ENCODE measurements at regions not wholly inside any gene's neighbourhood (a gene's known extent, or its start where the extent isn't known, plus 50 kb on each side); places are given as distances from the start of the nearest gene placed in this dataset.
A peak's percentile ranks its signal among the peaks of the same experiment; 100 is the strongest.

DNA sequence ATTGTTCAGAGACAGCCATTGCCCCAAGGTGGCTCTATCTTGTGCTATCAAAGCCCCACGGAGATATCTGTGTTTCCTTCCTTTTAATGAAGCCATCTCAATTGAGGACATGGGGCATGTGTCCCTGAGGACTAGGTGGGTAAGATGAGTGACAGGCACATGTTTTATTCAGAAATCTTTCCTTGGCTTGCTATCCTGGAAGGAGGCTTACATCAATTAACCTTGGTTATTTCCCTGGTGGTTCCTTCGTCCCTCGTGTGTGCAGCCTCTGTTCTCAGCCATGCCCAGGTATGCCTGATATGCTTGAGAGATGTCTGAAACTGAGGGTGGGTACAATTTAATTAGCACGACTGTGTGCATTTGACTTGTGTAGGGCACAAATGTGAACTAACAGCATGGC lies 102.2 kb upstream of the TUT7 start:
- Histone ChIP-seq H3K9me3 (replicated peaks; ENCODE audit: control insufficient read depth, low read depth, low read length) (no peaks in the 10 kb centered on the region), H3K36me3 (ENCODE audit: control insufficient read depth, insufficient read depth, low read length) (no peaks in the 10 kb centered on the region), H3K4me3 (ENCODE audit: low read length) (no peak overlapping the region), H3K27ac (ENCODE audit: low read length) (no peak overlapping the region), H3K4me1 (ENCODE audit: control insufficient read depth, insufficient read depth, low read length) (peaks cover 19% of the 10 kb centered on the region), H3K27me3 (ENCODE audit: control insufficient read depth, insufficient read depth, low read length) (no peaks in the 10 kb centered on the region)
- WGBS (ENCODE audit: insufficient coverage), result 100% methylated on average over 2 of the region's 4 CpGs
- DNase-seq, result no peak

DNA sequence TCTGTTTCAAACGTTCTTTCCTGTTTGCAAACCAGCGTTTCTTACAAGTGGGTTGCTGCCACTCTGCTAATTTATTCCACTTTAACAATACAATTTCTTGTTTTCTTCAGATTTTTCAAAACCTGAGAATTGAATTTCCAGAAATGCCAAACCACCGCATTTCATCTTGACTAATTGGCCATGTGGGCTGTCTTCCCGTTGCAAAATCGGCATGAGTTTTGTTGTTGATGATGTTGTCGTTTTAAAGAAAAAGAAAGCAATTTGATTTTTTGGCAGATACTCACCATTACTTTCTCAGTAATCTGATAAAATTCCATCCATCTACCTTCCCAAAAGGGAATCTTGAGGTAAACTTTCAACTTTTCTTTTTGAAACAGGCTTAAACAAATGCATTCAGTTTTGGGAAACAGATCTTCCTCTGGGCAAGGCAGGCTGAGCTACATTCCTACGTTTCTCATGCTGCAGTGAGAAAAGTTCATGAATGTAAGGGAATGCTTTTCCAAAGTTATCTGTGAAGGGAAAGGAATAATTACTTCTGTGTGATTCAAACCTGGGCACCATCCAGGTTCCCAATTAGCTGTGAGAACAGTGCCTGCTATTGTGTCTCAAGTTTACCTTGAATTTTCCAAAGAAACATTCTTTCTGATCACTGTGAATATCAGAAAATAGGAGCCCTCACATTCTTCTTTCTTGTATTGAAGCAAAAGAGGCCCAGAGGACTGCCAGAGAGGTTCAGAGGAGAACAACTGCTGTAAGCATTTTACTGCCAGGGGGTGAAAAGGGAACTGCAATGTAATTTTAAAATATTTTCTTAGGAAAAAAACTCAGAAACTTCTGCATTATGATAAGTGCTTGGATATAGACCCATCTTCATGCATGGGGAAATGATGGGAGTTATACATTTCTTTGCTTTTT lies 100.7 kb upstream of the TUT7 start:
- DNase-seq, result peak; percentile 61
- Histone ChIP-seq H3K27me3 (ENCODE audit: control insufficient read depth, insufficient read depth, low read length) (no peaks in the 10 kb centered on the region), H3K27ac (ENCODE audit: low read length) (peak overlapping the region; percentile 75), H3K9me3 (replicated peaks; ENCODE audit: control insufficient read depth, low read depth, low read length) (no peaks in the 10 kb centered on the region), H3K4me1 (ENCODE audit: control insufficient read depth, insufficient read depth, low read length) (peaks cover 17% of the 10 kb centered on the region), H3K36me3 (ENCODE audit: control insufficient read depth, insufficient read depth, low read length) (no peaks in the 10 kb centered on the region), H3K4me3 (ENCODE audit: low read length) (no peak overlapping the region)
- WGBS (ENCODE audit: insufficient coverage), result 6% methylated on average over 2 of the region's 7 CpGs

DNA sequence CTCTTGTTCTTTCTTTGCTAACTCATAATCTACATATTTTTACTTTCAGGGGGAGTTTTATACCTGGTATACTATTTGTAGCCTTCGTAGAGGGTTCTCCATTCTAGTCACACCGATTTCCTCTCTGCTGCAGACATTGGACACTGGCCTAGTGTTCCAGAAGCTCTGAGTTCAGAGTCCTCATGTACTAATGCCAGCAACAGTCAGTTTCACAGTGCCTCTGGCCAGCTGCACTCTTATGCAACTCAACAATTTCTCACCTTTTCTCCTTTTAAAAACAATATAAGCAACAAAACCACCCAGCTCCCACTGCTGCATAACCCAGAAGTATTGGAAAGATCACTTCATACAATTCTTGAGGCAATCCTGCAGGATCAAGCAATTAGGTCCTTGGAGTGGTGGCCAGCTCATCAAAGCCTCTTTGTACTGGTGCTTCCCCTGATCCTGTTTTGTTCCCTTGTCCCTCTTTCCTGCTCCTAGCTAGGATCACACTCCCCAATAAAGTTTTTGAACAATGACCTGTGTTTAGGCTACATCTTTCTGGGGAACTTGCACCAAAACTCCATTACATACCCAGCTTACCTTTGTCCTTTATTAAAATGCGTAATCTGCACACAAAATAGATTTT lies 98.1 kb upstream of the TUT7 start:
- peak; percentile 58 for DNase-seq
- Histone ChIP-seq H3K4me3 (ENCODE audit: low read length) (no peak overlapping the region), H3K27me3 (ENCODE audit: control insufficient read depth, insufficient read depth, low read length) (no peaks in the 10 kb centered on the region), H3K9me3 (replicated peaks; ENCODE audit: control insufficient read depth, low read depth, low read length) (no peaks in the 10 kb centered on the region), H3K4me1 (ENCODE audit: control insufficient read depth, insufficient read depth, low read length) (peaks cover 15% of the 10 kb centered on the region), H3K27ac (ENCODE audit: low read length) (no peak overlapping the region), H3K36me3 (ENCODE audit: control insufficient read depth, insufficient read depth, low read length) (no peaks in the 10 kb centered on the region)
- 70% methylated on average over 2 of the region's 3 CpGs for WGBS (ENCODE audit: insufficient coverage)

GRCh38 chr9:86449246-86449645 lies 95.0 kb upstream of the TUT7 start:
- Histone ChIP-seq H3K4me1 (ENCODE audit: control insufficient read depth, insufficient read depth, low read length) (peaks cover 5% of the 10 kb centered on the region), H3K4me3 (ENCODE audit: low read length) (no peak overlapping the region), H3K27me3 (ENCODE audit: control insufficient read depth, insufficient read depth, low read length) (no peaks in the 10 kb centered on the region), H3K9me3 (replicated peaks; ENCODE audit: control insufficient read depth, low read depth, low read length) (no peaks in the 10 kb centered on the region), H3K36me3 (ENCODE audit: control insufficient read depth, insufficient read depth, low read length) (no peaks in the 10 kb centered on the region), H3K27ac (ENCODE audit: low read length) (no peak overlapping the region)
- no peak for DNase-seq
- no CpG with 5 or more reads among the region's 2 CpGs for WGBS (ENCODE audit: insufficient coverage)

DNA sequence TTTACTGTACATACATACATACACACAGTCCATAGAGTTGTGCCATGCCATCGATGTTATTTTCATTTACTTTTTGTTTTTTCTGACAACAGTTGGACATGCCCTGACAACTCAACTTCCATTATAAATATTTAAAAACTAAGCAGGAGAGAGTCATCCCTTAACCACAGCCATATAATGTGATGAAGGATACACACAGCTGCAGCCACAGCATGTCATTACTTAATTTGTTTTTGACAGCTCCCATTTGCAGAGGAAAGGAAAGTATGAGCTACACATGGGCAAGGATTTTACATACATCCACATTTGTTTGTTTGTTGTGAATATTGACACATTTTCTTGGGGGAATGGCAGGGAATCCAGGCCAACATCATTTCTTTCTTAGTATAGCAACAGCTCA lies 91.5 kb upstream of the TUT7 start:
- DNase-seq, result peak; percentile 72
- Histone ChIP-seq H3K36me3 (ENCODE audit: control insufficient read depth, insufficient read depth, low read length) (no peaks in the 10 kb centered on the region), H3K27me3 (ENCODE audit: control insufficient read depth, insufficient read depth, low read length) (no peaks in the 10 kb centered on the region), H3K9me3 (replicated peaks; ENCODE audit: control insufficient read depth, low read depth, low read length) (no peaks in the 10 kb centered on the region), H3K27ac (ENCODE audit: low read length) (no peak overlapping the region), H3K4me3 (ENCODE audit: low read length) (no peak overlapping the region), H3K4me1 (ENCODE audit: control insufficient read depth, insufficient read depth, low read length) (no peaks in the 10 kb centered on the region)
- no CpG with 5 or more reads among the region's 1 CpG for WGBS (ENCODE audit: insufficient coverage)

DNA sequence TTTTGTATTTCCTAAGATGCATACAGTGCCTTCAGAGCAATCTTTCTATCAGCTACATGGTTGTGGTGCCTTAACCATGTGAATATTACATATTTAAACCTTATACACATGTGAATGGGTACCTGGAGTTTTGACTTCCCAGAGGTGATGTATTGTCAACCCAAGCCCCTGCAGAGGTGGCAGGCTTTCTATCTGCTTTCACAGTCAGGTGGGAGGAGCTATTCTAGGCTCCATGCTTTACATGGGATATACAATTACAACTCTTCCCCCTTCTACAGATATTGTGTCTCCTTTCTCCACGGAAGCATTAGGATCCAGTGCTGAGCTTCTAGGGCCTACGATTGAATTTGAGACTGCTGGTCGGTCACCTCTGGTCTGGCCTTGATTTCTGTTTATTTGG lies 89.8 kb upstream of the TUT7 start:
- Histone ChIP-seq H3K27me3 (ENCODE audit: control insufficient read depth, insufficient read depth, low read length) (no peaks in the 10 kb centered on the region), H3K9me3 (replicated peaks; ENCODE audit: control insufficient read depth, low read depth, low read length) (no peaks in the 10 kb centered on the region), H3K27ac (ENCODE audit: low read length) (no peak overlapping the region), H3K4me3 (ENCODE audit: low read length) (no peak overlapping the region), H3K4me1 (ENCODE audit: control insufficient read depth, insufficient read depth, low read length) (no peaks in the 10 kb centered on the region), H3K36me3 (ENCODE audit: control insufficient read depth, insufficient read depth, low read length) (no peaks in the 10 kb centered on the region)
- no CpG with 5 or more reads among the region's 3 CpGs for WGBS (ENCODE audit: insufficient coverage)
- DNase-seq, result no peak

DNA sequence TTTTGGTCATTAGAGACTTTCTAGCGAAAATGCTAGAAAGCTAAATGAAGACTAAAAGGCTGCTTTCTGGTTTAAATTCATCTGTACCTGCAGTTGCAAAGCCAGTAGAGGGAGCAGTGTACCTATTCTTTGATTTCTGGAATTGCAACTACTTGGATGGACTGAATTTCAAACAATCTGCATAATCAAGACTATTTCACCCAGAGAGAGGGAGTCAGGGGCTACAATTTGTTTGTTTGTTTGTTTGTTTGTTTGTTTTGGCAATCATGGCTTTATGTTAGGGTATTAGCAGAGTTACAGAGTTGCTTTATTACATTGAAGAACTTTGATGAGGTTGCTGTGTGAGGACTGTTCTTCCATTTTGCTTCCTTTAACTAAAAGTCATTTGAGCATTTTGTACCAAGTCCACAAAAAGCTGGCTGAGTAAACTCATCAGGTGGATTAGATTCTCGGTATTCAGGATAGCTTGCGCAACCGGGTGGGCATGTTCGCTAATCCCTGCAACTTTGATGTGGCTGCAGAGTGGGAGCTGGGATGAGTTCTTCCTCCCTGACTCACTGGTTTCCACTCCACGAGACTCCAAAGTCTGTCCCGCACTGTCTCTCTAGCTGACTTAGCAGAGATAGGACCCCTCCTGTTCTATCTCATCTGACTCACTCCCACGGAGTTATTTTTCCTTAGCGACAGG lies 80.0 kb upstream of the TUT7 start:
- DNase-seq, result peak; percentile 90
- peaks cover 3% of the 10 kb centered on the region for H3K4me1 ChIP-seq (ENCODE audit: control insufficient read depth, insufficient read depth, low read length)
- H3K27me3 ChIP-seq (ENCODE audit: control insufficient read depth, insufficient read depth, low read length), result no peaks in the 10 kb centered on the region
- no peaks in the 10 kb centered on the region for H3K9me3 ChIP-seq (replicated peaks; ENCODE audit: control insufficient read depth, low read depth, low read length)
- no peak overlapping the region for H3K4me3 ChIP-seq (ENCODE audit: low read length)
- WGBS (ENCODE audit: insufficient coverage), result 43% methylated on average over 7 of the region's 9 CpGs
- H3K27ac ChIP-seq (ENCODE audit: low read length), result peak overlapping the region; percentile 57
- H3K36me3 ChIP-seq (ENCODE audit: control insufficient read depth, insufficient read depth, low read length), result no peaks in the 10 kb centered on the region

DNA sequence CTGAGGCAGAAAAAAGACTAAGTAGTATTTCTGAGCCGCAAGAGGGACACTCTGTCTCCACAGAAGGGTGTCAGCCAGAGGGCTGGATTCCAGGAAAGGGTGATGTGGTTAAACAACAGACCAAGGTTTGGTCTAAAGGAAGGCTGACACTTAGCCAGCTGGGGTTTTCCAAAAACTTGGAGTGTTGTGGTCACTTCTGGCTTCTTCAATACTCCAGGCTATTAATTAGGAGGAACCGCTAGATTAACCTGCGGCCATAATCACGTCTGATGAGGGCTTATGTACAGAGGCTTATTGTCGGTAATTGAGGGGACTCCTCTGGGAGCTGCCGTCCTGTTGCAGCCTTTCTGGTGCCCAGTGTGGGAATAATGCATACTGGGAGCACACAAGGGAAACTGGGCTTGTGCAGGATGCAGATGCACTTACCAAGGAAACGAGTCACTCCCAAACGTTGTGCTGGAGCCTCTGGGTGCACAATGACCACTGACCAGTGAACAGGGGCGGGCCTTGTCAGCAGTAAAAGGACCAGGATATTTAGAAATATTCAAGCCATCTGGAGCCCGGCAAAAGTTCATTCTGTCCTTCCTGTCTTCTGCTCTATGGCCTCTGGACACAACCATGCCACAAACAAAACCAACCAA lies 70.2 kb upstream of the TUT7 start:
- 69% methylated on average over 9 of the region's 10 CpGs for WGBS (ENCODE audit: insufficient coverage)
- no peak for DNase-seq
- Histone ChIP-seq H3K36me3 (ENCODE audit: control insufficient read depth, insufficient read depth, low read length) (no peaks in the 10 kb centered on the region), H3K27ac (ENCODE audit: low read length) (no peak overlapping the region), H3K4me3 (ENCODE audit: low read length) (no peak overlapping the region), H3K9me3 (replicated peaks; ENCODE audit: control insufficient read depth, low read depth, low read length) (peaks cover 4% of the 10 kb centered on the region), H3K27me3 (ENCODE audit: control insufficient read depth, insufficient read depth, low read length) (no peaks in the 10 kb centered on the region), H3K4me1 (ENCODE audit: control insufficient read depth, insufficient read depth, low read length) (no peaks in the 10 kb centered on the region)

- Histone ChIP-seq H3K4me1 (ENCODE audit: control insufficient read depth, insufficient read depth, low read length) (no peaks in the 10 kb centered on the region), H3K27me3 (ENCODE audit: control insufficient read depth, insufficient read depth, low read length) (no peaks in the 10 kb centered on the region), H3K9me3 (replicated peaks; ENCODE audit: control insufficient read depth, low read depth, low read length) (no peaks in the 10 kb centered on the region), H3K27ac (ENCODE audit: low read length) (no peak overlapping the region), H3K36me3 (ENCODE audit: control insufficient read depth, insufficient read depth, low read length) (no peaks in the 10 kb centered on the region), H3K4me3 (ENCODE audit: low read length) (no peak overlapping the region)
- WGBS (ENCODE audit: insufficient coverage), result 76% methylated on average over 4 of the region's 10 CpGs
- DNase-seq, result peak; percentile 78
These were observed 60.0 kb upstream of the TUT7 start for GRCh38 chr9:86413971-86414880.
